SU-DHL-6 (cell line): ENCODE measurements at regions not wholly inside any gene's neighbourhood (a gene's known extent, or its start where the extent isn't known, plus 50 kb on each side); places are given as distances from the start of the nearest gene placed in this dataset.

ENCODE experiments used
- H2AFZ ChIP-seq: fragments of 200-600 bp; sonication (generic); 2 replicates; pipeline ENCODE4 v1.6.1; 2014; ENCODE audit warnings: low read depth, mild to moderate bottlenecking, moderate library complexity, mixed read lengths, antibody characterized with exemption, low read length; ENCODE audit not compliant: severe bottlenecking
- H3F3A ChIP-seq: fragments of 200-600 bp; shearing (Covaris generic); 2 replicates; pipeline ENCODE4 v1.6.0; 2016; ENCODE audit warnings: antibody characterized with exemption, mild to moderate bottlenecking; ENCODE audit not compliant: insufficient read depth
- H3K27ac ChIP-seq: fragments of 200-600 bp; sonication (generic); 2 replicates; pipeline ENCODE4 v1.5.1; 2016; ENCODE audit warnings: low read depth, mild to moderate bottlenecking, low read length, moderate library complexity, mixed read lengths
- H3K27me3 ChIP-seq: fragments of 200-600 bp; sonication (generic), shearing (Covaris generic); 2 replicates; pipeline ENCODE4 v1.6.0; 2014; ENCODE audit warnings: mild to moderate bottlenecking, low read length
- H3K36me3 ChIP-seq: fragments of 200-600 bp; sonication (generic); 2 replicates; pipeline ENCODE4 v1.6.1; 2014; ENCODE audit warnings: mild to moderate bottlenecking, low read length, mixed read lengths
- H3K4me2 ChIP-seq: fragments of 300-600, 200-600 bp; shearing (Covaris generic), sonication (generic); 2 replicates; pipeline ENCODE4 v1.6.0; 2014; ENCODE audit warnings: low read length, low read depth, mild to moderate bottlenecking; ENCODE audit not compliant: poor library complexity, severe bottlenecking
- H3K4me3 ChIP-seq: fragments of 200-600 bp; sonication (generic); 2 replicates; pipeline ENCODE4 v1.5.1; 2014; ENCODE audit warnings: antibody characterized with exemption, low read length, mild to moderate bottlenecking, mixed read lengths; ENCODE audit not compliant: insufficient read depth, poor library complexity, severe bottlenecking
- H3K79me2 ChIP-seq: fragments of 200-600 bp; sonication (generic); 2 replicates; pipeline ENCODE4 v1.6.1; 2014; ENCODE audit warnings: mild to moderate bottlenecking, low read length, moderate library complexity; ENCODE audit not compliant: insufficient read depth
- H3K9ac ChIP-seq: fragments of 200-600 bp; sonication (generic); 2 replicates; pipeline ENCODE4 v1.7.0; 2014; ENCODE audit warnings: mild to moderate bottlenecking, low read length
- H3K9me2 ChIP-seq: fragments of 200-600 bp; sonication (generic); replicated peaks from 2 replicates; pipeline ENCODE4 v1.6.1; 2014; ENCODE audit warnings: low read length; ENCODE audit not compliant: insufficient read depth
- H3K9me3 ChIP-seq: fragments of 200-600 bp; sonication (generic); 2 replicates; pipeline ENCODE4 v1.6.1; 2014; ENCODE audit warnings: low read length, mixed read lengths; ENCODE audit not compliant: insufficient read depth
- H4K20me1 ChIP-seq: fragments of 200-600 bp; sonication (generic); 2 replicates; pipeline ENCODE4 v1.6.1; 2014; ENCODE audit warnings: low read depth, mild to moderate bottlenecking, antibody characterized with exemption, low read length, moderate library complexity, mixed read lengths
- EZH2phosphoT487 ChIP-seq: fragments of 200-600 bp; sonication (generic), shearing (Covaris generic); conservative IDR thresholded peaks from 2 replicates; pipeline ENCODE4 v1.6.1; 2018; ENCODE audit warnings: mild to moderate bottlenecking, antibody characterized with exemption, low read length, moderate library complexity, mixed read lengths
- TF ChIP-seq, protein P1 (sequence below): fragments of 200-600 bp; sonication (generic); IDR thresholded peaks from one replicate; pipeline ENCODE4 v1.5.1; 2017; ENCODE audit warnings: antibody characterized with exemption, mild to moderate bottlenecking, low read length, moderate library complexity; ENCODE audit not compliant: insufficient read depth, poor library complexity, severe bottlenecking

DNA sequence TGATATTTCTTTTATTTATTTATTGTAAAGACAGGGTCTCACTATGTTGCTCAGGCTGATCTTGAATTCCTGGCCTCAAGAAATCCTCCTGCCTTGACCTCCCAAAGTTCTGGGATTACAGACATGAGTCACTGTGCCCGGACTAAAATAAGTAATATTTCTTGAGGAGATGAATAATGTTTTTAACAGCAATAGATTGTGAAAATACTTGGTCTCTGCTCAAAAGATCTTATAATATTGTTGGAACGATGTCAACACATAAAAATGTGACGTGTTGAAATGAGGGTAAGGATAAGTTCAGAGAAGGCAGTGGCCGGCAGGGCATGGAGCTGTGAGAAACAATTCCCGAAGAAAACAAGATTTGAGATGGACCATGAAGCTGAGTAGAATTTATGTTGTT lies 178.7 kb downstream of the GJA1 start:
- H3K9ac ChIP-seq: no peak overlapping the region
- no peak overlapping the region for H3K4me2 ChIP-seq
- H3K27me3 ChIP-seq: no peaks in the 10 kb centered on the region
- TF ChIP-seq, protein P1, sequence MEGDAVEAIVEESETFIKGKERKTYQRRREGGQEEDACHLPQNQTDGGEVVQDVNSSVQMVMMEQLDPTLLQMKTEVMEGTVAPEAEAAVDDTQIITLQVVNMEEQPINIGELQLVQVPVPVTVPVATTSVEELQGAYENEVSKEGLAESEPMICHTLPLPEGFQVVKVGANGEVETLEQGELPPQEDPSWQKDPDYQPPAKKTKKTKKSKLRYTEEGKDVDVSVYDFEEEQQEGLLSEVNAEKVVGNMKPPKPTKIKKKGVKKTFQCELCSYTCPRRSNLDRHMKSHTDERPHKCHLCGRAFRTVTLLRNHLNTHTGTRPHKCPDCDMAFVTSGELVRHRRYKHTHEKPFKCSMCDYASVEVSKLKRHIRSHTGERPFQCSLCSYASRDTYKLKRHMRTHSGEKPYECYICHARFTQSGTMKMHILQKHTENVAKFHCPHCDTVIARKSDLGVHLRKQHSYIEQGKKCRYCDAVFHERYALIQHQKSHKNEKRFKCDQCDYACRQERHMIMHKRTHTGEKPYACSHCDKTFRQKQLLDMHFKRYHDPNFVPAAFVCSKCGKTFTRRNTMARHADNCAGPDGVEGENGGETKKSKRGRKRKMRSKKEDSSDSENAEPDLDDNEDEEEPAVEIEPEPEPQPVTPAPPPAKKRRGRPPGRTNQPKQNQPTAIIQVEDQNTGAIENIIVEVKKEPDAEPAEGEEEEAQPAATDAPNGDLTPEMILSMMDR: no peak
- TF ChIP-seq EZH2phosphoT487: no peak
- no peaks in the 10 kb centered on the region for H3F3A ChIP-seq
- H3K4me3 ChIP-seq: no peak overlapping the region
- no peak overlapping the region for H2AFZ ChIP-seq
- H3K36me3 ChIP-seq: no peaks in the 10 kb centered on the region
- no peaks in the 10 kb centered on the region for H3K79me2 ChIP-seq
- H3K9me2 ChIP-seq: no peaks in the 10 kb centered on the region
- no peaks in the 10 kb centered on the region for H4K20me1 ChIP-seq
- H3K27ac ChIP-seq: no peak overlapping the region
- H3K9me3 ChIP-seq: no peaks in the 10 kb centered on the region

DNA sequence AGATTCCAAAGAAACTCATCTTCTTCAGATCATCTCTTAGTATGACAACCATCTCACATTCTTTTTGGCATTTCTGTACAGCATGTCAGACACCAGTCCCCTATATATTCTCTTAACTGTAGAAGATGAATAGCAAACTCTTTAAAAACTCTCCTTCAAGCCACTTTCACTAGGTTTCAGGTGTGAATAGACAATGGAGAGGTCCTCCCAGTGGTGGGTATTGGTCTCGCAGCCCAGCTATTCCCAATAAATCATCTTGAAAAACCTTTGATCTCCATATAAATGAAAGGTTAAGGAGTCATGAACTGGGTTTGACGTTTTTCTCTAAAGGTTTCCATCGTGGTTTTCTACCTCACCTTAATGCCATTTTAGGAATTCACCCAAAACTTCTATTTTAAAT lies 180.0 kb downstream of the GJA1 start:
- Histone ChIP-seq H4K20me1 (no peaks in the 10 kb centered on the region), H3K9me3 (no peaks in the 10 kb centered on the region), H2AFZ (no peak overlapping the region), H3K27ac (no peak overlapping the region), H3K4me2 (no peak overlapping the region), H3K36me3 (no peaks in the 10 kb centered on the region), H3F3A (no peaks in the 10 kb centered on the region), H3K9me2 (no peaks in the 10 kb centered on the region), H3K79me2 (no peaks in the 10 kb centered on the region), H3K4me3 (no peak overlapping the region), H3K9ac (no peak overlapping the region), H3K27me3 (no peaks in the 10 kb centered on the region)
- TF ChIP-seq, protein P1: no peak
- TF ChIP-seq EZH2phosphoT487: no peak

DNA sequence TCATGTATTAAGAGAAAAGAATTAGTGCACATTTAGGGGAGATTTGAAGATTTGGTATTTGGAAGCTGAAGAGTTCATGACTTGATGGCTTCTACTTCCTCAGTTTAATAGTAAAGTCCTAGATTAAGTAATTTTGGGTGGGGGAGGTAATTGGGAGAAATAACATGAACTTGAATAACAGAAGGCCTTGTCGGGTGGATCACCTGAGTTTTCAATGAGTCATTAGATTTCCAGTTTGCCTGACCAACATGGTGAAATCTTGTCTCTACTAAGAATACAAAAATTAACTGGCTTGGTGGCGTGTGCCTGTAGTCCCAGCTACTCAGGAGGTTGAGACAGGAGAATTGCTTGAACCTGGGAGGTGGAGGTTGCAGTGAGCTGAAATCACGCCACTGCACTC lies 181.0 kb downstream of the GJA1 start:
- no peak overlapping the region for H3K9ac ChIP-seq
- H3K27me3 ChIP-seq: no peaks in the 10 kb centered on the region
- no peak overlapping the region for H3K4me2 ChIP-seq
- H3K36me3 ChIP-seq: no peaks in the 10 kb centered on the region
- no peak overlapping the region for H3K27ac ChIP-seq
- H3K9me3 ChIP-seq: no peaks in the 10 kb centered on the region
- H2AFZ ChIP-seq: no peak overlapping the region
- no peaks in the 10 kb centered on the region for H3F3A ChIP-seq
- H3K79me2 ChIP-seq: no peaks in the 10 kb centered on the region
- no peak overlapping the region for H3K4me3 ChIP-seq
- no peaks in the 10 kb centered on the region for H3K9me2 ChIP-seq
- TF ChIP-seq EZH2phosphoT487: no peak
- TF ChIP-seq, protein P1: no peak
- H4K20me1 ChIP-seq: no peaks in the 10 kb centered on the region
